Stimulated activated naive CD4-positive, alpha-beta T cell treated with Interleukin-2 at 50 U/mL for 16 hours (primary cell): ENCODE measurements at regions not wholly inside any gene's neighbourhood (a gene's known extent, or its start where the extent isn't known, plus 50 kb on each side); places are given as distances from the start of the nearest gene placed in this dataset.
"Not testable (repeated sequence)": the region's sequence is repeated elsewhere in the genome, so short reads cannot be mapped to it uniquely, and the experiment has no call there.

Source experiments
- DNase-seq: peaks from one replicate; lab custom pipeline; 2025; lab: John Stamatoyannopoulos, UW

GRCh38 chr18:51453594-51453993, 256.1 kb upstream of the MEX3C start:
- no peak for DNase-seq

GRCh38 chr18:51458861-51459260, 261.4 kb upstream of the MEX3C start:
- no peak for DNase-seq

GRCh38 chr18:51461956-51462355, 264.5 kb upstream of the MEX3C start:
- no peak for DNase-seq

GRCh38 chr18:51463483-51464136, 266.1 kb upstream of the MEX3C start:
- no peak for DNase-seq

- no peak for DNase-seq
Observed at GRCh38 chr18:51478908-51479307, 281.4 kb upstream of the MEX3C start.

GRCh38 chr18:51479736-51480135, 282.3 kb upstream of the MEX3C start:
- no peak for DNase-seq

GRCh38 chr18:51480407-51481261, 283.2 kb upstream of the MEX3C start:
- DNase-seq, result no peak

GRCh38 chr18:51486735-51487366, 289.4 kb upstream of the MEX3C start:
- no peak for DNase-seq

- DNase-seq, result no peak
Observed at GRCh38 chr18:51490417-51490816, 292.9 kb upstream of the MEX3C start.

GRCh38 chr18:51490860-51491259, 293.4 kb upstream of the MEX3C start:
- DNase-seq, result no peak

GRCh38 chr18:51491678-51492372, 294.3 kb upstream of the MEX3C start:
- DNase-seq, result no peak

- no peak for DNase-seq
Observed at GRCh38 chr18:51498085-51498855, 300.8 kb upstream of the MEX3C start.

GRCh38 chr18:51503351-51503750, 305.9 kb upstream of the MEX3C start:
- DNase-seq, result no peak

GRCh38 chr18:51506811-51507210, 309.3 kb upstream of the MEX3C start:
- DNase-seq, result no peak

GRCh38 chr18:51508410-51508809, 310.9 kb upstream of the MEX3C start:
- not testable (repeated sequence) for DNase-seq

GRCh38 chr18:51510020-51510419, 312.5 kb upstream of the MEX3C start:
- no peak for DNase-seq

GRCh38 chr18:51513517-51513916, 316.0 kb upstream of the MEX3C start:
- DNase-seq, result no peak

- no peak for DNase-seq
Observed at GRCh38 chr18:51514128-51514527, 316.6 kb upstream of the MEX3C start.

GRCh38 chr18:51516478-51517038, 319.1 kb upstream of the MEX3C start:
- DNase-seq, result no peak

GRCh38 chr18:51519571-51519970, 322.1 kb upstream of the MEX3C start:
- no peak for DNase-seq

- no peak for DNase-seq
Observed at GRCh38 chr18:51520676-51521180, 323.2 kb upstream of the MEX3C start.
